ENCODE measurements at regions not wholly inside any gene's neighbourhood (a gene's known extent, or its start where the extent isn't known, plus 50 kb on each side); places are given as distances from the start of the nearest gene placed in this dataset.

GRCh38 chr4:11111876-11112275, 316.8 kb downstream of the HS3ST1 start:
- TF ChIP-seq REST (IDR thresholded peaks at IDR 0.05; ENCODE audit: insufficient replicate concordance, low read depth) = no peak
- no peak for TF ChIP-seq POLR2AphosphoS5 (IDR thresholded peaks at IDR 0.05; ENCODE audit: low read depth)
- no peak for TF ChIP-seq CTCF (IDR thresholded peaks at IDR 0.05; ENCODE audit: insufficient read depth, low read length)
- TF ChIP-seq GABPA (IDR thresholded peaks at IDR 0.05; ENCODE audit: low read depth) = no peak
- no peak for TF ChIP-seq SPI1 (IDR thresholded peaks at IDR 0.05; ENCODE audit: borderline replicate concordance, low read depth)
- Histone ChIP-seq H3K27me3 (ENCODE audit: insufficient read depth, poor library complexity, severe bottlenecking) (no peaks in the 10 kb centered on the region), H3K27ac (replicated peaks) (no peak overlapping the region), H3K4me3 (replicated peaks; ENCODE audit: insufficient read depth, low read length) (no peak overlapping the region)
- DNase-seq (ENCODE audit: low read depth in 1 of 2, low spot score in 1 of 2) = no peak

- Histone ChIP-seq H3K27ac (replicated peaks) (no peak overlapping the region), H3K4me3 (replicated peaks; ENCODE audit: insufficient read depth, low read length) (no peak overlapping the region), H3K27me3 (ENCODE audit: insufficient read depth, poor library complexity, severe bottlenecking) (no peaks in the 10 kb centered on the region)
- TF ChIP-seq SPI1 (IDR thresholded peaks at IDR 0.05; ENCODE audit: borderline replicate concordance, low read depth) (no peak), REST (IDR thresholded peaks at IDR 0.05; ENCODE audit: insufficient replicate concordance, low read depth) (no peak), GABPA (IDR thresholded peaks at IDR 0.05; ENCODE audit: low read depth) (no peak), POLR2AphosphoS5 (IDR thresholded peaks at IDR 0.05; ENCODE audit: low read depth) (no peak), CTCF (IDR thresholded peaks at IDR 0.05; ENCODE audit: insufficient read depth, low read length) (no peak)
- no peak for DNase-seq (ENCODE audit: low read depth in 1 of 2, low spot score in 1 of 2)
Observed at GRCh38 chr4:11111370-11111769, 317.3 kb downstream of the HS3ST1 start.

- peak; percentile 51 to 55 for DNase-seq (ENCODE audit: low read depth in 1 of 2, low spot score in 1 of 2)
- TF ChIP-seq REST (IDR thresholded peaks at IDR 0.05; ENCODE audit: insufficient replicate concordance, low read depth) = no peak
- peak; percentile 41; the same call in 1 of the 2 replicates for TF ChIP-seq SPI1 (IDR thresholded peaks at IDR 0.05; ENCODE audit: borderline replicate concordance, low read depth)
- H3K4me3 ChIP-seq (replicated peaks; ENCODE audit: insufficient read depth, low read length) = no peak overlapping the region
- H3K27me3 ChIP-seq (ENCODE audit: insufficient read depth, poor library complexity, severe bottlenecking) = no peaks in the 10 kb centered on the region
- no peak overlapping the region for H3K27ac ChIP-seq (replicated peaks)
Observed at GRCh38 chr4:11106759-11107158, 321.9 kb downstream of the HS3ST1 start.

GRCh38 chr4:11106190-11106589, 322.5 kb downstream of the HS3ST1 start:
- Histone ChIP-seq H3K4me3 (replicated peaks; ENCODE audit: insufficient read depth, low read length) (no peak overlapping the region), H3K27ac (replicated peaks) (no peak overlapping the region), H3K27me3 (ENCODE audit: insufficient read depth, poor library complexity, severe bottlenecking) (no peaks in the 10 kb centered on the region)
- DNase-seq (ENCODE audit: low read depth in 1 of 2, low spot score in 1 of 2) = no peak
- TF ChIP-seq REST (IDR thresholded peaks at IDR 0.05; ENCODE audit: insufficient replicate concordance, low read depth) (no peak), SPI1 (IDR thresholded peaks at IDR 0.05; ENCODE audit: borderline replicate concordance, low read depth) (no peak), CTCF (IDR thresholded peaks at IDR 0.05; ENCODE audit: insufficient read depth, low read length) (no peak), POLR2AphosphoS5 (IDR thresholded peaks at IDR 0.05; ENCODE audit: low read depth) (no peak), GABPA (IDR thresholded peaks at IDR 0.05; ENCODE audit: low read depth) (no peak)
